Epidermal melanocyte (primary cell): ENCODE measurements at regions not wholly inside any gene's neighbourhood (a gene's known extent, or its start where the extent isn't known, plus 50 kb on each side); places are given as distances from the start of the nearest gene placed in this dataset.

Experiments used
- DNase-seq: peaks from one replicate; pipeline ENCODE4 v3.0.0; 2011; ENCODE audit warnings: low spot score; ENCODE audit not compliant: insufficient read length

DNA sequence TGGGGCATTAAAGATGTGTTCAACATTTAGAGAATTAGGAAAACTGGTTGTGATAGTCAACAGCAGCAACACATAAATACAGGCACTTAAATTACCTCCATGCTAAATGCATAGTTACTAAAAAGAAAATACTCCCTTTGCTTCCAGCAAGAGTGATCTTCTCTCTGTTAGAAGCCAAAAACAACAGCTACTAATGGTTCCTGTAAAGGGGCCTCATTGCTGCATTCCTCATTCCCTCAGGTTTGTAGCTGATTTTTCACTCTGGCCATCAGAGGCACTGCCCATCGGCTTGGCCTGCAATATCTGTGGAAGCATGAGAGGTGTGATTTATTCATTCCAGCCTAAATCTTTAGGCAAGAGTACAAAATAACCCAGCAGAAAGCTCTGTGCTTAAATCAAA, 466.0 kb upstream of the ADAMTS16 start:
- DNase-seq: no peak

DNA sequence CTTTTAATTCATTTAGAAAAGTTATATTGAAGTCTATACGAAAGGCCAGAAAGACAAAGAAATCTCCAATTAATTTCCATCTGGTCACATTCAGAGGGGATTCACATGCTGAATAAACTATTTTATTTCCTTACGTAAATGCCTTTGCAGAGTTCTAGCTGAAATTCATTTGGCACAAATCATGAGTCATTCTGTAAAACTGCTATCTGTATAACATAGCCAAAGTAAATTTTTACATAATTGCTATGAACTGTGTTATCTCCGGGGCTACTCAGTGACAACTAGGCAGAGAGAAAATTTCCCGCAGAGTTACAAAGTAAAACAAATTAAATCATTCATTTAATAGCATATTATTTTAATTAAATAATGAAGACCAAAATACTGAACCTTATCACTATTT, 463.2 kb upstream of the ADAMTS16 start:
- no peak for DNase-seq

DNA sequence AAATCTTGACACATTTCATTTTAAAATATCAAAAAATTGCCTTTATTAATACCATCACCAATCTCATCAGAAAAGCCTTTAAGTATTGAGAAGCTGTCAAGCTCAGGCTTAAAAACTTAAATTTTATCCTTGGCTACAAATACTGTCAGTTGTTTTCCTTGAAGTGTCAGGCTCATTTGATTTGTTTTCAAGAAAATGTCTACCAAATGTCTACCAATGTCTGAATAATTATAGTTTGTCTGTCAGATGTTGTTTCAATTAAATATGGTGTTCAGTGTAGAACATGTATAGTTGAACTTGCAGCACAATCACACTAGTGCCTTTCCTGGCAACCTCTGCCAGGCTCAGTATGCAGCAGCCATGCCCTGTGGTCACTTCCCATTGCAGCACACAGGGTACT, 455.2 kb upstream of the ADAMTS16 start:
- no peak for DNase-seq

GRCh38 chr5:4698596-4698995, 441.5 kb upstream of the ADAMTS16 start:
- DNase-seq: no peak

GRCh38 chr5:4699592-4699991, 440.5 kb upstream of the ADAMTS16 start:
- DNase-seq: no peak

- no peak for DNase-seq
Observed at GRCh38 chr5:4700069-4700468, 440.1 kb upstream of the ADAMTS16 start.

GRCh38 chr5:4700871-4701270, 439.3 kb upstream of the ADAMTS16 start:
- no peak for DNase-seq

- no peak for DNase-seq
Observed at GRCh38 chr5:4703931-4704458, 436.1 kb upstream of the ADAMTS16 start.

- DNase-seq: no peak
Observed at GRCh38 chr5:4704951-4705350, 435.2 kb upstream of the ADAMTS16 start.

GRCh38 chr5:4716781-4717180, 423.3 kb upstream of the ADAMTS16 start:
- DNase-seq: no peak

DNA sequence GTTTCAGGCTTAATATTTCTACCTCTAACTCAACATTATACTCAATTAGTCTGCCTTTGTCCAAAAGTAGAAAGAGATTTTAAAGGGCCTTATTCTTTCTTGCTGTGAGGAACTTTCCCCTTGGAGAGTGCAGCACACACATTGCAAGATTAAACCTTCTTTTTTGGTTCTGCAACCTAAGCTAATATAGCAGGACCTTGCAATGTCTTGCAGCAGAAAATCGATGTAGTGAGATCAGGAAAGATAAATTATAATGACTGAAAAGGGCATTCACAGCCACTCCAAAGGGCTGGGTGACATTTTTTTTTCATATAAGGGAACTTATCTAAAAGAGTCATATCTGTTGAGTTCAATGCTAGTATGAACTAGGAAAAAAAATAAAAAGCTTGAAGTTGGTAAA, 422.7 kb upstream of the ADAMTS16 start:
- no peak for DNase-seq

DNA sequence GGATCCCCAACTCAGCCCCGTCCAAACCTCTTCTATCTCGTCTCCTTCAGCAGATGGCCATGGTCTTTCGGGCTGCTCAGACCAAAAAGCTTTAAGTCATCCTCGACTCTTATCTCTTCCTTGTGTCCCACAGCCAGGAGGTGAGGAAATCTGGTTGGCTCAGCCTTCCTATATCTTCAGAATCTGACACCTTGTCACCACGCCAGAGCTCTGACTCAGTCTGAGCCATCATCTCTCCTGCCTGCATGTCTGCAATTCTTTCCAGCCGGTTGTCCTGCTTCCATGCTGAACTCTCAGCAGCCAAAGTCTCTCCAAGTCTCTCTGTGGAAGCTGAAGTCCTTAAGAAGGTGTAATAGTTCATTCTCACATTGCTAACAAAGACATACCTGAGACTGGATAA, 419.3 kb upstream of the ADAMTS16 start:
- DNase-seq: no peak

GRCh38 chr5:4722886-4723285, 417.2 kb upstream of the ADAMTS16 start:
- no peak for DNase-seq

DNA sequence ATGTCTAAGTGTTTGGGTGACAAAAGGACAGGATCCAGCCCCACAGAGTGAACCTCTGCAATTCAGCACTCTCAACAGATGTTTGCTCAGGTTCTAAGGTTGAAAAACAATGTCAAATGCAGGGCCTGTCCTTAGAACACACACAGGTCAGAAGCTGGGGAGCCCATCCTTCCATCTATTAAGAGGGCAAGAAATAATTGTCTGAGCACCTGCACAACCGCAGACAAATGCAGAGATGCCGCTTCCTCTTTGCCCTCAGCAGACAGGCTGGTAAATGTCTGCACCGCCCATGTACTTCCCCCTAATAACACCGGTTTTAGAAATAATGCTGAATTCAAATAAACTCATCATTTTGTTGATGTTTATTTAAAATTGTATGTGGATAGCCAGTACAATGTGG, 414.5 kb upstream of the ADAMTS16 start:
- DNase-seq: no peak

DNA sequence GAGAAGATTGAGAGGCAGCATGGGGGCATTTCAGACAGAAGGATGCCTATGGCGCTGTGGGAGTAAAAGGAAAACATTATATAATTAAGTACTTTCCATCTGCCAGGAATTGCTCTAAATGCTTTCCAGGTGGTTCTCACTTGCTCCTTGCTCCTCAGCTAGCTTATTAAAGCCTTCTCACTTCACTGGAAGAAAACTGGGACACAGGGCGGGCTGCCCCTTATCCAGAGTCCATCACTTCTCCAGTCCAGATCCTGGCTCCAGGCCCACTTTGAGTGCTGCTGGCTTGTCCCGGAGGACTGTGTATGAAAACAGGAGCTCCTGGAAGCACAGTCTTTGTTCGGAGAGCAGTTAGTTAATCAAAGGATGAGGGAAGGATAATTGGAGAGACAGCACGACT, 409.9 kb upstream of the ADAMTS16 start:
- no peak for DNase-seq

- DNase-seq: no peak
Observed at GRCh38 chr5:4734348-4734747, 405.8 kb upstream of the ADAMTS16 start.

- no peak for DNase-seq
Observed at GRCh38 chr5:4735261-4735660, 404.9 kb upstream of the ADAMTS16 start.

GRCh38 chr5:4737868-4738267, 402.3 kb upstream of the ADAMTS16 start:
- no peak for DNase-seq

- DNase-seq: no peak
Observed at GRCh38 chr5:4738298-4738697, 401.8 kb upstream of the ADAMTS16 start.

DNA sequence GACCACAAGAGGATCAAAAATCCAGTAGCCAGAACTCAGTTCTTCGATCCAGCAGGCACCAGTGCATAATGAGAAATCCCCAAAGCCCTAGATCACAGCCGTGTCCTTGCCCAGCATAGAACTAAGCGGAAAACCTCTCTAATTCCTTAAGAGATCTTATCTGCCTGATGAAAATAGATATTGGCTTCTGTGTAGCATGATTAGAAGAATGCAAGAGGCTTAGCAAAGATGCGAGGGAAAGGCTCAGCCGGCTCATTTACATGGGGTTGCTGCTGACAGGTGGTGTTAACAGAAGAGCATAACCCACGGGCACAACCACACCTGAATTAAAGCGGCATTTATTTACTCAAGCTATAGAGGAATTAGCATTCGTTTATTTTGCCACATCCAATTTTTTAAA, 400.0 kb upstream of the ADAMTS16 start:
- DNase-seq: no peak

DNA sequence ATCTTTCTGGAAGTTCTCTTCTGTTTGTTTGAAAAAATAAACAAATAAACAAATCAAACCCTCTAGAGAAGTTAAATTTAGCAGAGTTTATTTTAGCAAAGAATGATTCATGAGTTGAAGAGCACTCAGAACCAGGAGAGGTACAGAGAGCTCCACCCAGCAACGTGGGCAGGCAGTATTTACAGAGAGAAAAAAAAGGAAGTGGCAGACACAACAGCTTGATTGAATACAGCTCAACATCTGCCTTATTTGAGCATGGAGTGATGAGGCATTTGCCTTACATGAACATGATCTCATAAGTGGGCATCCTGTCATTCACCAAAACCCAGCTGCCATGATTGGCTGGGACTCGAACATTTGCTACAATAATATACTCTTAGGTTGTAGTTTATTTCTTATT, 381.6 kb upstream of the ADAMTS16 start:
- DNase-seq: no peak

DNA sequence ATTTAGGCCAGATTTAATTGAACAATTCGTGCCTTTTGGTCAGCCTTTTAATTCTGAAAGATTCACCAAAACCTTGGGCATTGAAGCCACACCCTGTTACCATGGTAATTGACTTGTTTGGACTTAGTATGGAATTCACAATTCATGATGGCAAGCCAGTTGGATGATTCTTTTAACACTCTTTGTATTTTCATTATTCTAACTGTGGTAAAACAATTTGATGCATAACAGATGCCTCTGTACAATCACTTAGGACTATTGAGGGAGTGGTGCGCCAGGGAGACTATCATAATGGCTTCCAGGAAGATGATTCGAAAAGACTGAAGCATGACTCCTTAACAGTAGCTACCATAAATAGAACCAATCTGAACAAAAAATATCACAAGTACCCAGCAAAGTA, 381.1 kb upstream of the ADAMTS16 start:
- no peak for DNase-seq

DNA sequence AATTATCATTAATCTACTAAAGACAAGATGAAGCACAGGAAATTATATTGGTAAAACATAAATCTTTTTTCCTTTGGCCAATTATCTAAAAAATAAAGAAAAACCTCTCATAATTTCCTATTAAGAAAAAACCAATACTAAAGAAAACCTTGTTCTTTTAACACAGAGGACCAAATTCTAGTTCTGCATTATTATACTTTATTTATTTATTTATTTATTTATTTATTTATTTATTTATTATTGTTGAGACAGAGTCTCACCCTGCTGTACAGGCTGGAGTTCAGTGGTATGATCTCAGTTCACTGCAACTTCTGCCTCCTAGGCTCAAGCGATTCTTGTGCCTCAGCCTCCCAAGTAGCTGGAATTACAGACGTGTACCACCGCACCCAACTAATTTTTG, 377.8 kb upstream of the ADAMTS16 start:
- DNase-seq: no peak

DNA sequence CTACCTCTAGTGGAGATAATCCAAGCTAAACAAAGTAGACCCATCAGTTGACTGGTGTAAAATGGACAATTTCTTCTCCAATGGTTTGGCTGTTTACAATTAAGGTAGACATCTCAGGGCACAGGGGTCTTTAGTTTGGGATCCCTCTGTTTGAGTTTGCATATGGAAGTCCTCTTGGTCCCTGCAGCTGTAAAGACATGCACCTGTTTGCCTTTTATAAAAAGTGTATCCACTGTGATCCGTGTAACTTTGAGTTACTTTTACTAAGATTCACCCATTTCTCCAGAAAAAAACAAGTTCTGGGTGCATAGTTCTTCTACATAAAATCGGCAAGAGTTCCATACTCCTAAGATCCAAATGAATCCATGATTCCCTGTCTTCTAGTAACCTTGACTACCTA, 374.7 kb upstream of the ADAMTS16 start:
- no peak for DNase-seq
